ENCODE measurements at regions not wholly inside any gene's neighbourhood (a gene's known extent, or its start where the extent isn't known, plus 50 kb on each side); places are given as distances from the start of the nearest gene placed in this dataset.

- Histone ChIP-seq H3K27ac (ENCODE audit: low read length) (no peak overlapping the region), H3K4me3 (ENCODE audit: low read length) (no peak overlapping the region), H3K4me1 (ENCODE audit: control insufficient read depth, insufficient read depth, low read length) (no peaks in the 10 kb centered on the region), H3K27me3 (ENCODE audit: control insufficient read depth, insufficient read depth) (no peaks in the 10 kb centered on the region), H3K9me3 (ENCODE audit: control insufficient read depth, low read length) (no peaks in the 10 kb centered on the region)
- ATAC-seq (no peak), DNase-seq (no peak)
- intact Hi-C loops (cut with DNase I): no loop called here
- 75% methylated on average over 4 of the region's 4 CpGs for WGBS
Measured at GRCh38 chr12:60096727-60097126, 500.9 kb downstream of the SLC16A7 start.

- H3K4me1 ChIP-seq (ENCODE audit: control insufficient read depth, insufficient read depth, low read length): no peaks in the 10 kb centered on the region
- H3K27me3 ChIP-seq (ENCODE audit: control insufficient read depth, insufficient read depth): no peaks in the 10 kb centered on the region
- whole genome bisulfite sequencing: 88% methylated on average over 1 of the region's 1 CpG
- no peak overlapping the region for H3K27ac ChIP-seq (ENCODE audit: low read length)
- H3K4me3 ChIP-seq (ENCODE audit: low read length): no peak overlapping the region
- intact Hi-C loops (cut with DNase I): no loop called here
- no peaks in the 10 kb centered on the region for H3K9me3 ChIP-seq (ENCODE audit: control insufficient read depth, low read length)
- DNase-seq (no peak), ATAC-seq (no peak)
Measured at GRCh38 chr12:60100160-60100559, 504.3 kb downstream of the SLC16A7 start.

GRCh38 chr12:60100852-60101251 is 505.0 kb downstream of the SLC16A7 start:
- no peak for ATAC-seq
- intact Hi-C loops (cut with DNase I): no loop called here
- 91% methylated on average over 1 of the region's 1 CpG for WGBS
- no peak for DNase-seq
- H3K4me1 ChIP-seq (ENCODE audit: control insufficient read depth, insufficient read depth, low read length): no peaks in the 10 kb centered on the region
- H3K27ac ChIP-seq (ENCODE audit: low read length): no peak overlapping the region
- H3K4me3 ChIP-seq (ENCODE audit: low read length): no peak overlapping the region
- H3K27me3 ChIP-seq (ENCODE audit: control insufficient read depth, insufficient read depth): no peaks in the 10 kb centered on the region
- no peaks in the 10 kb centered on the region for H3K9me3 ChIP-seq (ENCODE audit: control insufficient read depth, low read length)

- no peak for DNase-seq
- no peak overlapping the region for H3K4me3 ChIP-seq (ENCODE audit: low read length)
- no peaks in the 10 kb centered on the region for H3K9me3 ChIP-seq (ENCODE audit: control insufficient read depth, low read length)
- no peaks in the 10 kb centered on the region for H3K27me3 ChIP-seq (ENCODE audit: control insufficient read depth, insufficient read depth)
- intact Hi-C loops (cut with DNase I): no loop called here
- no peak overlapping the region for H3K27ac ChIP-seq (ENCODE audit: low read length)
- H3K4me1 ChIP-seq (ENCODE audit: control insufficient read depth, insufficient read depth, low read length): no peaks in the 10 kb centered on the region
- no peak for ATAC-seq
Measured at GRCh38 chr12:60101715-60102114, 505.9 kb downstream of the SLC16A7 start.

GRCh38 chr12:60106214-60106613 is 510.4 kb downstream of the SLC16A7 start:
- DNase-seq (no peak), ATAC-seq (no peak)
- 42% methylated on average over 1 of the region's 1 CpG for WGBS
- no peak overlapping the region for H3K27ac ChIP-seq (ENCODE audit: low read length)
- no peak overlapping the region for H3K4me3 ChIP-seq (ENCODE audit: low read length)
- no peaks in the 10 kb centered on the region for H3K4me1 ChIP-seq (ENCODE audit: control insufficient read depth, insufficient read depth, low read length)
- H3K27me3 ChIP-seq (ENCODE audit: control insufficient read depth, insufficient read depth): no peaks in the 10 kb centered on the region
- no peaks in the 10 kb centered on the region for H3K9me3 ChIP-seq (ENCODE audit: control insufficient read depth, low read length)
- intact Hi-C loops (cut with DNase I): no loop called here

- H3K27ac ChIP-seq (ENCODE audit: low read length): no peak overlapping the region
- no peaks in the 10 kb centered on the region for H3K9me3 ChIP-seq (ENCODE audit: control insufficient read depth, low read length)
- no peak overlapping the region for H3K4me3 ChIP-seq (ENCODE audit: low read length)
- DNase-seq (no peak), ATAC-seq (no peak)
- H3K27me3 ChIP-seq (ENCODE audit: control insufficient read depth, insufficient read depth): no peaks in the 10 kb centered on the region
- no peaks in the 10 kb centered on the region for H3K4me1 ChIP-seq (ENCODE audit: control insufficient read depth, insufficient read depth, low read length)
- intact Hi-C loops (cut with DNase I): no loop called here
Measured at GRCh38 chr12:60107992-60108391, 512.2 kb downstream of the SLC16A7 start.

GRCh38 chr12:60112063-60112462 is 516.2 kb downstream of the SLC16A7 start:
- no peak for DNase-seq
- 77% methylated on average over 2 of the region's 2 CpGs for WGBS
- ATAC-seq: no peak
- Histone ChIP-seq H3K27ac (ENCODE audit: low read length) (no peak overlapping the region), H3K4me1 (ENCODE audit: control insufficient read depth, insufficient read depth, low read length) (no peaks in the 10 kb centered on the region), H3K9me3 (ENCODE audit: control insufficient read depth, low read length) (no peaks in the 10 kb centered on the region), H3K27me3 (ENCODE audit: control insufficient read depth, insufficient read depth) (no peaks in the 10 kb centered on the region), H3K4me3 (ENCODE audit: low read length) (no peak overlapping the region)
- intact Hi-C loops (cut with DNase I): no loop called here

- no peaks in the 10 kb centered on the region for H3K4me1 ChIP-seq (ENCODE audit: control insufficient read depth, insufficient read depth, low read length)
- H3K27ac ChIP-seq (ENCODE audit: low read length): no peak overlapping the region
- H3K9me3 ChIP-seq (ENCODE audit: control insufficient read depth, low read length): no peaks in the 10 kb centered on the region
- DNase-seq (no peak), ATAC-seq (no peak)
- 0% methylated on average over 1 of the region's 1 CpG for WGBS
- H3K27me3 ChIP-seq (ENCODE audit: control insufficient read depth, insufficient read depth): no peaks in the 10 kb centered on the region
- intact Hi-C loops (cut with DNase I): no loop called here
- H3K4me3 ChIP-seq (ENCODE audit: low read length): no peak overlapping the region
Measured at GRCh38 chr12:60112763-60113162, 516.9 kb downstream of the SLC16A7 start.

- DNase-seq (no peak), ATAC-seq (no peak)
- no peaks in the 10 kb centered on the region for H3K9me3 ChIP-seq (ENCODE audit: control insufficient read depth, low read length)
- H3K27me3 ChIP-seq (ENCODE audit: control insufficient read depth, insufficient read depth): no peaks in the 10 kb centered on the region
- intact Hi-C loops (cut with DNase I): no loop called here
- 80% methylated on average over 1 of the region's 1 CpG for WGBS
- H3K4me3 ChIP-seq (ENCODE audit: low read length): no peak overlapping the region
- no peaks in the 10 kb centered on the region for H3K4me1 ChIP-seq (ENCODE audit: control insufficient read depth, insufficient read depth, low read length)
- no peak overlapping the region for H3K27ac ChIP-seq (ENCODE audit: low read length)
Measured at GRCh38 chr12:60114169-60114568, 518.3 kb downstream of the SLC16A7 start.

GRCh38 chr12:60119327-60119726 is 523.5 kb downstream of the SLC16A7 start:
- H3K27me3 ChIP-seq (ENCODE audit: control insufficient read depth, insufficient read depth): no peaks in the 10 kb centered on the region
- H3K4me3 ChIP-seq (ENCODE audit: low read length): no peak overlapping the region
- WGBS: 59% methylated on average over 2 of the region's 2 CpGs
- H3K9me3 ChIP-seq (ENCODE audit: control insufficient read depth, low read length): no peaks in the 10 kb centered on the region
- no peak overlapping the region for H3K27ac ChIP-seq (ENCODE audit: low read length)
- intact Hi-C loops (cut with DNase I): no loop called here
- DNase-seq: no peak
- no peak for ATAC-seq
- no peaks in the 10 kb centered on the region for H3K4me1 ChIP-seq (ENCODE audit: control insufficient read depth, insufficient read depth, low read length)

GRCh38 chr12:60120199-60120598 is 524.4 kb downstream of the SLC16A7 start:
- H3K27me3 ChIP-seq (ENCODE audit: control insufficient read depth, insufficient read depth): no peaks in the 10 kb centered on the region
- no peaks in the 10 kb centered on the region for H3K9me3 ChIP-seq (ENCODE audit: control insufficient read depth, low read length)
- no peak overlapping the region for H3K4me3 ChIP-seq (ENCODE audit: low read length)
- H3K27ac ChIP-seq (ENCODE audit: low read length): no peak overlapping the region
- DNase-seq (no peak), ATAC-seq (no peak)
- 78% methylated on average over 5 of the region's 5 CpGs for WGBS
- H3K4me1 ChIP-seq (ENCODE audit: control insufficient read depth, insufficient read depth, low read length): no peaks in the 10 kb centered on the region
- intact Hi-C loops (cut with DNase I): no loop called here

- H3K4me3 ChIP-seq (ENCODE audit: low read length): no peak overlapping the region
- H3K27me3 ChIP-seq (ENCODE audit: control insufficient read depth, insufficient read depth): no peaks in the 10 kb centered on the region
- H3K27ac ChIP-seq (ENCODE audit: low read length): no peak overlapping the region
- intact Hi-C loops (cut with DNase I): no loop called here
- DNase-seq (no peak), ATAC-seq (no peak)
- H3K9me3 ChIP-seq (ENCODE audit: control insufficient read depth, low read length): no peaks in the 10 kb centered on the region
- WGBS: 51% methylated on average over 1 of the region's 1 CpG
- H3K4me1 ChIP-seq (ENCODE audit: control insufficient read depth, insufficient read depth, low read length): no peaks in the 10 kb centered on the region
Measured at GRCh38 chr12:60123557-60123956, 527.7 kb downstream of the SLC16A7 start.
